HepG2 (cell line): ENCODE measurements at regions not wholly inside any gene's neighbourhood (a gene's known extent, or its start where the extent isn't known, plus 50 kb on each side); places are given as distances from the start of the nearest gene placed in this dataset.

ENCODE experiments used
- DRAP1 ChIP-seq: IDR thresholded peaks from 2 replicates; pipeline ENCODE4 v1.6.1; 2016; ENCODE audit warnings: missing genetic modification reagents, missing compliant biosample characterization
- EZH2 ChIP-seq: conservative IDR thresholded peaks from 2 replicates; pipeline ENCODE4 v1.6.1; 2012; ENCODE audit warnings: mild to moderate bottlenecking, low read depth, low read length, moderate library complexity
- GTF2F1 ChIP-seq: fragments of 150-350 bp; IDR thresholded peaks from 2 replicates; pipeline ENCODE4 v1.6.1; 2014; ENCODE audit warnings: low read length
- KDM1A ChIP-seq: IDR thresholded peaks from 2 replicates; pipeline ENCODE4 v1.6.1; 2016; ENCODE audit warnings: missing compliant biosample characterization
- SP1 ChIP-seq, 2 experiments: fragments of 450-650 bp in 1 of 2; sonication (generic) in 1 of 2; formaldehyde crosslinking in 1 of 2; IDR thresholded peaks; 2 replicates each; pipeline versions ENCODE4 v1.4.0 to v1.6.1; 2016 to 2020; ENCODE audit warnings: missing genetic modification reagents in 1 of 2
- ZFP62 ChIP-seq: sonication (generic); formaldehyde crosslinking; IDR thresholded peaks from 2 replicates; pipeline ENCODE4 v1.4.0; 2020; ENCODE audit warnings: missing genetic modification reagents
- ZNF547 ChIP-seq: sonication (generic); formaldehyde crosslinking; IDR thresholded peaks from 2 replicates; pipeline ENCODE4 v1.5.1; 2020; ENCODE audit warnings: mild to moderate bottlenecking, missing genetic modification reagents
- ZNF816 ChIP-seq: sonication (generic); formaldehyde crosslinking; IDR thresholded peaks from 2 replicates; pipeline ENCODE4 v1.8.0; 2022; ENCODE audit warnings: missing genetic modification reagents, mild to moderate bottlenecking, borderline replicate concordance

- TF ChIP-seq EZH2, result no peak
- TF ChIP-seq ZNF816, result no peak
- no peak for TF ChIP-seq SP1 (IDR thresholded peaks at IDR 0.05)
- no peak for TF ChIP-seq SP1 (CRISPR knock-in tag; IDR thresholded peaks at IDR 0.05)
- TF ChIP-seq ZFP62 (CRISPR knock-in tag), result no peak
- no peak for TF ChIP-seq ZNF547
- TF ChIP-seq GTF2F1, result no peak
- no peak for TF ChIP-seq KDM1A (CRISPR knock-in tag)
- TF ChIP-seq DRAP1 (CRISPR knock-in tag), result no peak
These were observed 888.4 kb downstream of the TSN start for GRCh38 chr2:122643725-122644329.
